Esophagus squamous epithelium (tissue), 5 donors: ENCODE measurements at regions not wholly inside any gene's neighbourhood (a gene's known extent, or its start where the extent isn't known, plus 50 kb on each side); places are given as distances from the start of the nearest gene placed in this dataset.

ENCODE experiments used
- DNase-seq: peaks from one replicate; lab custom pipeline; 2025; lab: John Stamatoyannopoulos, UW
- H3K27ac ChIP-seq, 4 donors: fragments of 200-600 bp; sonication (generic); one replicate each; pipeline ENCODE4 v1.5.1; 2016 to 2019; ENCODE audit warnings: mild to moderate bottlenecking in 1 of 4
- H3K27me3 ChIP-seq, 4 donors: fragments of 200-600 bp; sonication (generic); 1 replicate in 3 of 4; 2 replicates in 1 of 4; pipeline versions ENCODE4 v1.5.1 to v1.6.0; 2017 to 2021; ENCODE audit warnings: antibody characterized with exemption in 1 of 4
- H3K36me3 ChIP-seq, 3 donors: fragments of 200-600 bp; sonication (generic); one replicate each; pipeline ENCODE4 v1.5.1; 2016 to 2019
- H3K4me1 ChIP-seq, 3 donors: fragments of 200-600 bp; sonication (generic); one replicate each; pipeline ENCODE4 v1.5.1; 2017 to 2019
- H3K4me3 ChIP-seq, 4 donors: fragments of 200-600 bp; sonication (generic); 1 replicate in 3 of 4; 2 replicates in 1 of 4; pipeline ENCODE4 v1.5.1; 2016 to 2019; ENCODE audit warnings: mild to moderate bottlenecking in 2 of 4, moderate library complexity in 1 of 4
- H3K9me3 ChIP-seq, 3 donors: fragments of 200-600 bp; sonication (generic); one replicate each; pipeline ENCODE4 v1.5.1; 2016 to 2019
- CTCF ChIP-seq, 6 experiments: fragments of 450-650 bp in 4 of 6; fragments of 200-600 bp in 2 of 6; sonication (generic) in 2 of 6; IDR thresholded peaks; one replicate each; pipeline ENCODE4 v1.5.1; 2016 to 2019; ENCODE audit warnings: antibody characterized with exemption in 6 of 6, mild to moderate bottlenecking in 4 of 6, moderate library complexity in 4 of 6
- POLR2A ChIP-seq, 4 donors: fragments of 450-650 bp; IDR thresholded peaks; one replicate each; pipeline ENCODE4 v1.6.1; 2017; ENCODE audit warnings: antibody characterized with exemption in 4 of 4, mild to moderate bottlenecking in 4 of 4, moderate library complexity in 3 of 4
- WGBS, 2 donors: methylation state at CpG; one replicate each; pipeline ENCODE4 v1.1.5; 2018; 5-methylcytosine and 5-hydroxymethylcytosine counted together
- intact Hi-C: fragments of 100-400 bp; cut with DNase I; formaldehyde crosslinking; loops from one replicate; pipeline ENCODE4 v1.15.0; 2022
- donor health status: DM: yes; HTN: yes; CAD: no.

- intact Hi-C loops, result no loop called here
- H3K27ac ChIP-seq, result no peak overlapping the region
- TF ChIP-seq CTCF (IDR thresholded peaks at IDR 0.05), result no peak
- no peak for DNase-seq
- H3K4me1 ChIP-seq, result no peaks in the 10 kb centered on the region
- WGBS, 2 donors, result 55 to 66% methylated on average over 4 of the region's 4 CpGs
- H3K9me3 ChIP-seq, result no peaks in the 10 kb centered on the region
- no peaks in the 10 kb centered on the region for H3K36me3 ChIP-seq
- no peak overlapping the region for H3K4me3 ChIP-seq
- H3K27me3 ChIP-seq, result peaks cover 0 to 17% (median 0%) of the 10 kb centered on the region in 4 donors
These were observed 396.0 kb upstream of the B3GAT1 start for GRCh38 chr11:134807997-134808396.

DNA sequence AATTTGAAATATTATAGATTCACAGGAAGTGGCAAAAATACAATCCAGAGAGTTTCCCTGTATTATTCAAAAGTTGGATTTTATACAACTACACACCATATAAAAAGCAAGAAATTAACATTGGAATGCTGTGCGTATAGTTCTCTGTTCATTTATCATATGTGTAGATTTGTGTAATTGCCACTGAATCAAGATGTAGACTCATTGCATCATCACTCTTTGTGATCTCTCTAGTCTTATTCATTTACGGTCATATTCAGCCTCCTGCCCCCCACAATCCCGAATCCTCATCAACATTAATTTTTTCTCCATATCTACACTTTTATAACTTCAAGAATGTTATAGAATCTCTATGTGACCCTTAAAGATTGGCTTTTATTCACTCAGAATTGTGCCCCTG, 390.6 kb upstream of the B3GAT1 start:
- H3K27me3 ChIP-seq, result peaks cover 0 to 45% (median 0%) of the 10 kb centered on the region in 4 donors
- TF ChIP-seq POLR2A (IDR thresholded peaks at IDR 0.05), result no peak
- no peak for TF ChIP-seq CTCF (IDR thresholded peaks at IDR 0.05)
- no peaks in the 10 kb centered on the region for H3K9me3 ChIP-seq
- no peaks in the 10 kb centered on the region for H3K4me1 ChIP-seq
- no peak overlapping the region for H3K27ac ChIP-seq
- WGBS, 2 donors, result 70 to 72% methylated on average over 3 of the region's 3 CpGs
- intact Hi-C loops, result no loop called here
- no peak overlapping the region for H3K4me3 ChIP-seq
- DNase-seq, result no peak
- no peaks in the 10 kb centered on the region for H3K36me3 ChIP-seq

DNA sequence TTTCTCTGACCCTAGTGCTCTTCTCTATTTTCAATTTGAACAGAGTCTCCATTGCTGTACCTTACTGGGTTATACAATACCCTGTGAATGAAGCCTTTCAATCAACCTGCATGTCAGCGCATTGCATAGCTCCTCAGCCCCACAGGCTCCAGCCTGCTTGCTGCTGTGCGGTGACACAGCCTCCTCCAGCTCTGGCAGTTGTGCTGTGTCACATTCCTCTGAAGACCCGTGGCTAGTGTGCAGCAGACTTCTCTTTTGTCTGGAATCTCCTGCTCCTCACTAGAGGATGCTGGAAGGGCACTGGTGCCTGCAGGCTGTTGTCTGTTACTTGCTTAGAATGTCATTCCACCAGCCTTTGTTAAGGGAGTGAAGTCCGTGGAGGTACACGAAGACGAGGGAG, 390.1 kb upstream of the B3GAT1 start:
- Histone ChIP-seq H3K27me3 (peaks cover 0 to 45% (median 0%) of the 10 kb centered on the region in 4 donors), H3K4me1 (no peaks in the 10 kb centered on the region), H3K9me3 (no peaks in the 10 kb centered on the region), H3K4me3 (no peak overlapping the region), H3K36me3 (no peaks in the 10 kb centered on the region), H3K27ac (no peak overlapping the region)
- no peak for TF ChIP-seq CTCF (IDR thresholded peaks at IDR 0.05)
- TF ChIP-seq POLR2A (IDR thresholded peaks at IDR 0.05), result no peak
- intact Hi-C loops, result no loop called here
- WGBS, 2 donors, result 12 to 23% methylated on average over 6 of the region's 6 CpGs
- DNase-seq, result no peak

- intact Hi-C loops, result no loop called here
- Histone ChIP-seq H3K36me3 (no peaks in the 10 kb centered on the region), H3K4me3 (no peak overlapping the region), H3K4me1 (no peaks in the 10 kb centered on the region), H3K27me3 (peaks cover 0 to 45% (median 0%) of the 10 kb centered on the region in 4 donors), H3K27ac (no peak overlapping the region), H3K9me3 (no peaks in the 10 kb centered on the region)
- no peak for DNase-seq
- TF ChIP-seq CTCF (IDR thresholded peaks at IDR 0.05), result no peak
- TF ChIP-seq POLR2A (IDR thresholded peaks at IDR 0.05), result no peak
- WGBS, 2 donors, result 7 to 10% methylated on average over 5 of the region's 5 CpGs
These were observed 389.5 kb upstream of the B3GAT1 start for GRCh38 chr11:134801570-134801969.

DNA sequence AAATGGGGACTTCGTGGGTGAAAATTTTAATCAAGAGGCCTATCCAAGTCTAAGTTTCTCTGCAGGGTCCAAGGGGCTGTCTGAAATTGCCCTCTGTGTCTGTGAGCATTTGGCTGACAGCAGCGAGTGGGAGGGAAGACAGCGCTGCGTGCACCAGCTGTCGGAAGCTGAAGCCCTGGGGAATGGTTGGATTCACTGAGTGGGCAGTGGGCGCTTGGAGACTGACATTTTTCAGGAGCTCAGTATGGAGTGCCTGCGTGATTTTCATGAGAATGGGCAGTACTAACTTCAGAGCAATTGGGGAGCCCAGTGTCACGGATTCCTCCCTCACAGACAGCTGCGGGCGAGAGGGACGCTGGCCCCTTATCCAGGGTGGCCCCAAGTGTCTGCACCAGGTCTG, 388.8 kb upstream of the B3GAT1 start:
- intact Hi-C loops, result no loop called here
- 53 to 80% methylated on average over 1 to 9 of the region's 11 CpGs for WGBS, 2 donors

More for the DNA sequence above, 388.8 kb upstream of the B3GAT1 start:
- Histone ChIP-seq H3K27ac (no peak overlapping the region), H3K27me3 (peaks cover 0 to 38% (median 0%) of the 10 kb centered on the region in 4 donors), H3K4me1 (no peaks in the 10 kb centered on the region), H3K9me3 (no peaks in the 10 kb centered on the region), H3K36me3 (no peaks in the 10 kb centered on the region), H3K4me3 (no peak overlapping the region)
- no peak for DNase-seq
- TF ChIP-seq POLR2A (IDR thresholded peaks at IDR 0.05) (no peak), CTCF (IDR thresholded peaks at IDR 0.05) (no peak)
